ENCODE measurements at regions not wholly inside any gene's neighbourhood (a gene's known extent, or its start where the extent isn't known, plus 50 kb on each side); places are given as distances from the start of the nearest gene placed in this dataset.
"Not testable (repeated sequence)": the region's sequence is repeated elsewhere in the genome, so short reads cannot be mapped to it uniquely, and the experiment has no call there.

- DNase-seq = no peak
Observed at GRCh38 chr5:103842936-103843335, 280.3 kb upstream of the NUDT12 start.

GRCh38 chr5:103840600-103840999 is 278.0 kb upstream of the NUDT12 start:
- DNase-seq = no peak

- no peak for DNase-seq
Observed at GRCh38 chr5:103834216-103834615, 271.6 kb upstream of the NUDT12 start.

- DNase-seq = no peak
Observed at GRCh38 chr5:103829585-103829984, 267.0 kb upstream of the NUDT12 start.

GRCh38 chr5:103827976-103828375 is 265.4 kb upstream of the NUDT12 start:
- no peak for DNase-seq

- no peak for DNase-seq
Observed at GRCh38 chr5:103821361-103821760, 258.8 kb upstream of the NUDT12 start.

- DNase-seq = no peak
Observed at GRCh38 chr5:103808464-103809106, 246.0 kb upstream of the NUDT12 start.

- DNase-seq = no peak
Observed at GRCh38 chr5:103804711-103805110, 242.1 kb upstream of the NUDT12 start.

GRCh38 chr5:103801681-103802080 is 239.1 kb upstream of the NUDT12 start:
- no peak for DNase-seq

GRCh38 chr5:103800741-103801495 is 238.3 kb upstream of the NUDT12 start:
- no peak for DNase-seq

GRCh38 chr5:103793595-103794182 is 231.1 kb upstream of the NUDT12 start:
- DNase-seq = no peak

GRCh38 chr5:103785569-103785968 is 223.0 kb upstream of the NUDT12 start:
- no peak for DNase-seq

- no peak for DNase-seq
Observed at GRCh38 chr5:103783669-103784068, 221.1 kb upstream of the NUDT12 start.

GRCh38 chr5:103780794-103781193 is 218.2 kb upstream of the NUDT12 start:
- no peak for DNase-seq

GRCh38 chr5:103774721-103775120 is 212.1 kb upstream of the NUDT12 start:
- no peak for DNase-seq

- DNase-seq = no peak
Observed at GRCh38 chr5:103772248-103772647, 209.7 kb upstream of the NUDT12 start.

- DNase-seq = no peak
Observed at GRCh38 chr5:103764403-103764802, 201.8 kb upstream of the NUDT12 start.

- DNase-seq = no peak
Observed at GRCh38 chr5:103758996-103759395, 196.4 kb upstream of the NUDT12 start.

GRCh38 chr5:103755974-103756373 is 193.4 kb upstream of the NUDT12 start:
- DNase-seq = no peak

- DNase-seq = no peak
Observed at GRCh38 chr5:103745353-103746065, 182.9 kb upstream of the NUDT12 start.

GRCh38 chr5:103744159-103744558 is 181.6 kb upstream of the NUDT12 start:
- DNase-seq = no peak

GRCh38 chr5:103743421-103743820 is 180.8 kb upstream of the NUDT12 start:
- no peak for DNase-seq

- DNase-seq = no peak
Observed at GRCh38 chr5:103741984-103742383, 179.4 kb upstream of the NUDT12 start.

- not testable (repeated sequence) for DNase-seq
Observed at GRCh38 chr5:103736343-103736742, 173.8 kb upstream of the NUDT12 start.

All from CD4-positive, alpha-beta T cell treated with Interleukin-6 for 4 hours (primary cell).